Breast epithelium (tissue), 3 donors: ENCODE measurements at regions not wholly inside any gene's neighbourhood (a gene's known extent, or its start where the extent isn't known, plus 50 kb on each side); places are given as distances from the start of the nearest gene placed in this dataset.

Experiments used
- CTCF ChIP-seq, 3 donors: fragments of 450-650 bp; IDR thresholded peaks; one replicate each; pipeline ENCODE4 v1.5.1; 2016 to 2017; ENCODE audit warnings: antibody characterized with exemption in 3 of 3, mild to moderate bottlenecking in 3 of 3, moderate library complexity in 3 of 3
- POLR2A ChIP-seq: fragments of 450-650 bp; IDR thresholded peaks from one replicate; pipeline ENCODE4 v1.6.1; 2016; ENCODE audit warnings: antibody characterized with exemption, mild to moderate bottlenecking, moderate library complexity
- POLR2AphosphoS5 ChIP-seq, 3 donors: sonication (generic); formaldehyde crosslinking; IDR thresholded peaks; one replicate each; pipeline ENCODE4 v1.6.1; 2017; ENCODE audit warnings: antibody characterized with exemption in 3 of 3

- TF ChIP-seq CTCF (IDR thresholded peaks at IDR 0.05), result no peak
- TF ChIP-seq POLR2A, result no peak
- TF ChIP-seq POLR2AphosphoS5 (IDR thresholded peaks at IDR 0.05), result no peak
These were observed 491.2 kb upstream of the USP24 start for GRCh38 chr1:55706397-55706796.
